ENCODE measurements at regions not wholly inside any gene's neighbourhood (a gene's known extent, or its start where the extent isn't known, plus 50 kb on each side); places are given as distances from the start of the nearest gene placed in this dataset.

DNA sequence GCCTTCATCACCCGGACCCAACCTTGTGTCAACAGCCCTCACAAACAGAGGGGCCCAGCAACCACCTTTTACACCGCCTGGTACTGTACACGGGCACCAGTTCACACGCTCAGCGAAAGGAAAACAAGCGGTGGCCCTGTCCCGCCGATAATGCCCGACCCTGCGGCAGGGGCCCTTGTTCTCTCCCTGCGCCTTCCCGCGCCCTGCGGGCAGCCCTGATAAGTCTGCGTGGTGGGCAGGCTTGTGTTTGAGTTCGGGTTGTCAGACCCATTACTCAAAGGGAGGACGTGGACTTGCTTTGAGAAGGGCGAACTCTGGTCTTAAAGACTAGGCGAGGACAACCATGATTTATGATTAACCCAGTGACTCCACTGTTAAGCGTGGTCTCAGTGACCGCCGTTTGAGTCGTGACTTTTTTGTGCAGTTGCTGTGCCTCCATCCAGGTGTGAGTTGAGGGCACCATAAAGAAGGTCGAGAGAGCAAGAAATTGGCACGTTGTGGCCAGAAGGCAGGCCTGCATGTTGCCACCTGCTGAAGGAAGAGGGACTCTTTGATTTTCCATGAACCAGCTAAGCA lies 167.4 kb upstream of the GATA6 start:
- Histone ChIP-seq H3K27me3 (ENCODE audit: insufficient read depth, poor library complexity, severe bottlenecking) (no peaks in the 10 kb centered on the region), H3K9me3 (ENCODE audit: severe bottlenecking) (no peaks in the 10 kb centered on the region), H3K27ac (ENCODE audit: poor library complexity, severe bottlenecking) (no peak overlapping the region), H3K4me3 (ENCODE audit: severe bottlenecking) (no peak overlapping the region), H3K4me1 (ENCODE audit: insufficient read depth, poor library complexity, severe bottlenecking) (no peaks in the 10 kb centered on the region), H3K36me3 (ENCODE audit: low read depth) (no peaks in the 10 kb centered on the region)
- TF ChIP-seq, protein P1, sequence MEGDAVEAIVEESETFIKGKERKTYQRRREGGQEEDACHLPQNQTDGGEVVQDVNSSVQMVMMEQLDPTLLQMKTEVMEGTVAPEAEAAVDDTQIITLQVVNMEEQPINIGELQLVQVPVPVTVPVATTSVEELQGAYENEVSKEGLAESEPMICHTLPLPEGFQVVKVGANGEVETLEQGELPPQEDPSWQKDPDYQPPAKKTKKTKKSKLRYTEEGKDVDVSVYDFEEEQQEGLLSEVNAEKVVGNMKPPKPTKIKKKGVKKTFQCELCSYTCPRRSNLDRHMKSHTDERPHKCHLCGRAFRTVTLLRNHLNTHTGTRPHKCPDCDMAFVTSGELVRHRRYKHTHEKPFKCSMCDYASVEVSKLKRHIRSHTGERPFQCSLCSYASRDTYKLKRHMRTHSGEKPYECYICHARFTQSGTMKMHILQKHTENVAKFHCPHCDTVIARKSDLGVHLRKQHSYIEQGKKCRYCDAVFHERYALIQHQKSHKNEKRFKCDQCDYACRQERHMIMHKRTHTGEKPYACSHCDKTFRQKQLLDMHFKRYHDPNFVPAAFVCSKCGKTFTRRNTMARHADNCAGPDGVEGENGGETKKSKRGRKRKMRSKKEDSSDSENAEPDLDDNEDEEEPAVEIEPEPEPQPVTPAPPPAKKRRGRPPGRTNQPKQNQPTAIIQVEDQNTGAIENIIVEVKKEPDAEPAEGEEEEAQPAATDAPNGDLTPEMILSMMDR (IDR thresholded peaks at IDR 0.05; ENCODE audit: poor library complexity, severe bottlenecking), result no peak
- no peak for ATAC-seq (ENCODE audit: low read depth)
- DNase-seq (ENCODE audit: low spot score), result no peak

DNA sequence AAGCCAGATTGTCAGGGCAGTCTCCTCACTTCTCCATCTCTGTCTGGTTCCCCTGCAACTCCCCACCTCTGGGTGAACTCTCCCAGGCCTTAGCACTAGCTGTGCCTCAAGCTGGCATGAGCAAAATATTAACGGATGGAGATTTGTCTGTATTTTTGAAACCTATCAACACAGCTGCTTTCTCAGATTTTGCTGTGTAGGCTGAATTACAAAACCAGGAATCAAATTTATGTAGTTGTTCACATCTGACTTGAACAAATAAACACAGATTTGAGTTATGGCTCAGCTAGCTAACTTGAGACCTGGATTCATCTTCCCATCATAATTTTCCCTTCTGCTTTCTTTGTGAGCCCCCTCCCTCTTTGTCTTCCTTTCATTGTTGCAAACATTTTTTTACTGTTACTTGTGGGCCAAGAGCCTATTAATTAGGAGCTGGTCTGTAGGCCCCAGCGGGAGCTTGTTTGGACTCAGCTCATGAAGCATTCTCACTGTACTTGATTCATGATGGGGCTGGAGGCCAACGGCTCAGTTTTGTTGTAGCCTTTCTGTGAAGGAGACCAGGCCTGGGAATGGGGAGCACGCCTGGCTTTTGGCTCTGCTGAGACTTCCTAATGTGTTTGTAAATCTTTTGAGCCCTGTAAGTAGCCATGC lies 164.1 kb upstream of the GATA6 start:
- Histone ChIP-seq H3K4me1 (ENCODE audit: insufficient read depth, poor library complexity, severe bottlenecking) (no peaks in the 10 kb centered on the region), H3K27me3 (ENCODE audit: insufficient read depth, poor library complexity, severe bottlenecking) (no peaks in the 10 kb centered on the region), H3K4me3 (ENCODE audit: severe bottlenecking) (no peak overlapping the region), H3K27ac (ENCODE audit: poor library complexity, severe bottlenecking) (no peak overlapping the region), H3K36me3 (ENCODE audit: low read depth) (no peaks in the 10 kb centered on the region), H3K9me3 (ENCODE audit: severe bottlenecking) (no peaks in the 10 kb centered on the region)
- TF ChIP-seq, protein P1 (IDR thresholded peaks at IDR 0.05; ENCODE audit: poor library complexity, severe bottlenecking), result no peak
- ATAC-seq (ENCODE audit: low read depth) (no peak), DNase-seq (ENCODE audit: low spot score) (no peak)

DNA sequence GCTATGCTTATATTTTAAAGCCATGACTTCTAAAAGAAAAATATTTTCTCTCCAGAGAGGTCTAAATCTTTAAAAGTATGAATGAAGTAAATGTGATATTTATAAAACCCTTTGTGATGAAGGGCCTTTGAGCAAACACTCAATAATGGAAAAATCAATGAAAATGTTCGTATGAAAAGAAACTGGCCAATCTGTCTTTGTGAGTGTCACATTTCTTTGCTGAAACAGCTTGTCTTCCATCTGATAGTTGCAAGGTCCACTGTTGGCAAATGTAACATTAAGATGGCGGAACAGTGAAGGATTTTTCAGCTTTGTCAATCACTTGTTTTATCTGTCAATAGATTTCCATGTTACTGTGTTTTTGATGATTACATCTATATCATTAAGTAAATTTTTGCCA lies 162.9 kb upstream of the GATA6 start:
- Histone ChIP-seq H3K36me3 (ENCODE audit: low read depth) (no peaks in the 10 kb centered on the region), H3K4me1 (ENCODE audit: insufficient read depth, poor library complexity, severe bottlenecking) (no peaks in the 10 kb centered on the region), H3K4me3 (ENCODE audit: severe bottlenecking) (no peak overlapping the region), H3K27ac (ENCODE audit: poor library complexity, severe bottlenecking) (no peak overlapping the region), H3K27me3 (ENCODE audit: insufficient read depth, poor library complexity, severe bottlenecking) (no peaks in the 10 kb centered on the region), H3K9me3 (ENCODE audit: severe bottlenecking) (no peaks in the 10 kb centered on the region)
- ATAC-seq (ENCODE audit: low read depth) (no peak), DNase-seq (ENCODE audit: low spot score) (no peak)
- TF ChIP-seq, protein P1 (IDR thresholded peaks at IDR 0.05; ENCODE audit: poor library complexity, severe bottlenecking), result no peak

DNA sequence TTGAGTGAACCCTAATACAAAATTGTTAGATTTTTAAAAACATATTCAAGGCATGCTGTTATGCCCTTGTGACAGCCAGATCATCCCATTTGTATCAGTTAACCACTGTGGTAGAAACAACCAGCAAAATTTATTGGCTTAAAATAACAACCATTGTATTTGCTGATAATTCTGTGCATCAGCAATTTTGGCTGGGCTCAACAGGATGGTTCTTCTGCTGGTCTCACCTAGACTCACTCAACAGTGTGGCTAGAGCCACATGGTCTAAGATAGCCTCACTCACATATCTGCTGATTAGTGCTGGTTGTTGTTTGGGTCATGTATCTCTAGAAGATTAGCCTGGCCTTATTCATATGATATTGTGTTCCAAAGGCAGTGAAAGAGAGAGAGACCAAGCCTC lies 160.1 kb upstream of the GATA6 start:
- Histone ChIP-seq H3K4me1 (ENCODE audit: insufficient read depth, poor library complexity, severe bottlenecking) (no peaks in the 10 kb centered on the region), H3K27ac (ENCODE audit: poor library complexity, severe bottlenecking) (no peak overlapping the region), H3K4me3 (ENCODE audit: severe bottlenecking) (no peak overlapping the region), H3K27me3 (ENCODE audit: insufficient read depth, poor library complexity, severe bottlenecking) (no peaks in the 10 kb centered on the region), H3K9me3 (ENCODE audit: severe bottlenecking) (no peaks in the 10 kb centered on the region), H3K36me3 (ENCODE audit: low read depth) (no peaks in the 10 kb centered on the region)
- TF ChIP-seq, protein P1 (IDR thresholded peaks at IDR 0.05; ENCODE audit: poor library complexity, severe bottlenecking), result no peak
- ATAC-seq (ENCODE audit: low read depth) (no peak), DNase-seq (ENCODE audit: low spot score) (no peak)

DNA sequence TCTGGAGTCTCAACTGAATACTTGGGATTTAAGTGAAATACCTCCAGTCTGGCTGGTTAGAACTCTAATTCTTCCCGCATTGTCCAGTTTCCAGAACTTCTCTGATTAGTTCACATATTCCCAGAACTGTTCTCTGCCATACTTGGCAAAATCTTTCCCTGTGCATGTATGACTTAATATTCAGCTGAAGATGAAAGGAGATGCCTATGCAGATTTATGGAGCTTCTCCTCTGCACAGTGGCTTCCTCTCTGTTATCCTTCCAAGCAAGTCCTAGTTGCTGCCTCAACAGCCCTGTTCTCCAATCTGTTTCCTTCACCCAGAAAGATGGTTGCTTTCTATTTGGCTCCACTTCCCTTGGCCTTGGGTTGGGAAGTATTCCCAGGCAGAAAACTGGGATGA lies 155.4 kb upstream of the GATA6 start:
- TF ChIP-seq, protein P1 (IDR thresholded peaks at IDR 0.05; ENCODE audit: poor library complexity, severe bottlenecking), result no peak

More for the DNA sequence above, 155.4 kb upstream of the GATA6 start:
- H3K27ac ChIP-seq (ENCODE audit: poor library complexity, severe bottlenecking), result no peak overlapping the region
- no peaks in the 10 kb centered on the region for H3K27me3 ChIP-seq (ENCODE audit: insufficient read depth, poor library complexity, severe bottlenecking)
- H3K36me3 ChIP-seq (ENCODE audit: low read depth), result no peaks in the 10 kb centered on the region
- no peaks in the 10 kb centered on the region for H3K9me3 ChIP-seq (ENCODE audit: severe bottlenecking)
- DNase-seq (ENCODE audit: low spot score) (no peak), ATAC-seq (ENCODE audit: low read depth) (no peak)
- H3K4me1 ChIP-seq (ENCODE audit: insufficient read depth, poor library complexity, severe bottlenecking), result no peaks in the 10 kb centered on the region
- H3K4me3 ChIP-seq (ENCODE audit: severe bottlenecking), result no peak overlapping the region
